Activated T-helper 17 cell treated with anti-CD3 and anti-CD28 coated beads, Interleukin-2, amount 50 U/mL, for 72 hours (primary cell): ENCODE measurements at regions not wholly inside any gene's neighbourhood (a gene's known extent, or its start where the extent isn't known, plus 50 kb on each side); places are given as distances from the start of the nearest gene placed in this dataset.

Experiments
- ATAC-seq: fragments of 150-1000 bp; cut with Tn5 transposase; replicated peaks from 2 replicates; pipeline ENCODE4 v1.10.0; 2021; ENCODE audit warnings: mild to moderate bottlenecking, moderate library complexity
- H3K27ac Mint-ChIP-seq: one replicate; pipeline ENCODE4 v1.8.0; 2022; ENCODE audit warnings: mixed read lengths
- H3K27me3 Mint-ChIP-seq: one replicate; pipeline ENCODE4 v1.8.0; 2022; ENCODE audit warnings: mixed read lengths
- H3K36me3 Mint-ChIP-seq: one replicate; pipeline ENCODE4 v1.8.0; 2022; ENCODE audit warnings: low read depth, mild to moderate bottlenecking, mixed read lengths
- H3K4me1 Mint-ChIP-seq: one replicate; pipeline ENCODE4 v1.8.0; 2022; ENCODE audit warnings: mixed read lengths
- H3K4me3 Mint-ChIP-seq: one replicate; pipeline ENCODE4 v1.8.0; 2022; ENCODE audit warnings: mild to moderate bottlenecking, mixed read lengths
- H3K9me3 Mint-ChIP-seq: one replicate; pipeline ENCODE4 v1.8.0; 2022; ENCODE audit warnings: mixed read lengths

- Mint-ChIP-seq H3K36me3 (no peaks in the 10 kb centered on the region), H3K27ac (no peak overlapping the region), H3K4me1 (no peaks in the 10 kb centered on the region), H3K27me3 (peaks cover 5% of the 10 kb centered on the region), H3K4me3 (no peak overlapping the region), H3K9me3 (no peaks in the 10 kb centered on the region)
- ATAC-seq = no peak
Observed at GRCh38 chr3:88209356-88209755, 59.6 kb downstream of the C3orf38 start.

- H3K9me3 Mint-ChIP-seq = no peaks in the 10 kb centered on the region
- ATAC-seq = no peak
- no peaks in the 10 kb centered on the region for H3K36me3 Mint-ChIP-seq
- H3K27ac Mint-ChIP-seq = no peak overlapping the region
- no peaks in the 10 kb centered on the region for H3K4me1 Mint-ChIP-seq
- H3K27me3 Mint-ChIP-seq = peaks cover 9% of the 10 kb centered on the region
- no peak overlapping the region for H3K4me3 Mint-ChIP-seq
Observed at GRCh38 chr3:88211096-88211890, 61.5 kb downstream of the C3orf38 start.

- peaks cover 4% of the 10 kb centered on the region for H3K27me3 Mint-ChIP-seq
- no peaks in the 10 kb centered on the region for H3K36me3 Mint-ChIP-seq
- no peaks in the 10 kb centered on the region for H3K9me3 Mint-ChIP-seq
- ATAC-seq = peak; percentile 48
- peak overlapping the region; percentile 26 for H3K27ac Mint-ChIP-seq
- no peak overlapping the region for H3K4me3 Mint-ChIP-seq
- peaks cover 4% of the 10 kb centered on the region for H3K4me1 Mint-ChIP-seq
Observed at GRCh38 chr3:88219138-88219792, 69.5 kb downstream of the C3orf38 start.

GRCh38 chr3:88220126-88220525 lies 70.4 kb downstream of the C3orf38 start:
- Mint-ChIP-seq H3K36me3 (no peaks in the 10 kb centered on the region), H3K4me3 (no peak overlapping the region), H3K4me1 (peaks cover 4% of the 10 kb centered on the region), H3K9me3 (no peaks in the 10 kb centered on the region), H3K27me3 (peaks cover 2% of the 10 kb centered on the region), H3K27ac (no peak overlapping the region)
- ATAC-seq = no peak

- no peaks in the 10 kb centered on the region for H3K27me3 Mint-ChIP-seq
- H3K36me3 Mint-ChIP-seq = no peaks in the 10 kb centered on the region
- no peak for ATAC-seq
- H3K4me3 Mint-ChIP-seq = no peak overlapping the region
- no peak overlapping the region for H3K27ac Mint-ChIP-seq
- H3K4me1 Mint-ChIP-seq = peaks cover 4% of the 10 kb centered on the region
- H3K9me3 Mint-ChIP-seq = no peaks in the 10 kb centered on the region
Observed at GRCh38 chr3:88221726-88222125, 72.0 kb downstream of the C3orf38 start.

- no peak overlapping the region for H3K4me3 Mint-ChIP-seq
- no peak for ATAC-seq
- H3K9me3 Mint-ChIP-seq = no peaks in the 10 kb centered on the region
- H3K4me1 Mint-ChIP-seq = peaks cover 4% of the 10 kb centered on the region
- H3K27me3 Mint-ChIP-seq = no peaks in the 10 kb centered on the region
- H3K27ac Mint-ChIP-seq = no peak overlapping the region
- no peaks in the 10 kb centered on the region for H3K36me3 Mint-ChIP-seq
Observed at GRCh38 chr3:88222343-88222742, 72.6 kb downstream of the C3orf38 start.

GRCh38 chr3:88225326-88226008 lies 75.7 kb downstream of the C3orf38 start:
- H3K9me3 Mint-ChIP-seq = no peaks in the 10 kb centered on the region
- H3K36me3 Mint-ChIP-seq = no peaks in the 10 kb centered on the region
- H3K4me3 Mint-ChIP-seq = no peak overlapping the region
- peaks cover 6% of the 10 kb centered on the region for H3K27me3 Mint-ChIP-seq
- ATAC-seq = no peak
- H3K4me1 Mint-ChIP-seq = no peaks in the 10 kb centered on the region
- H3K27ac Mint-ChIP-seq = no peak overlapping the region

- no peak for ATAC-seq
- H3K27me3 Mint-ChIP-seq = peaks cover 11% of the 10 kb centered on the region
- no peaks in the 10 kb centered on the region for H3K36me3 Mint-ChIP-seq
- no peaks in the 10 kb centered on the region for H3K4me1 Mint-ChIP-seq
- no peak overlapping the region for H3K27ac Mint-ChIP-seq
- H3K4me3 Mint-ChIP-seq = no peak overlapping the region
- H3K9me3 Mint-ChIP-seq = no peaks in the 10 kb centered on the region
Observed at GRCh38 chr3:88226910-88227309, 77.2 kb downstream of the C3orf38 start.

- ATAC-seq = no peak
- no peaks in the 10 kb centered on the region for H3K4me1 Mint-ChIP-seq
- H3K27ac Mint-ChIP-seq = no peak overlapping the region
- H3K9me3 Mint-ChIP-seq = no peaks in the 10 kb centered on the region
- peaks cover 11% of the 10 kb centered on the region for H3K27me3 Mint-ChIP-seq
- H3K36me3 Mint-ChIP-seq = no peaks in the 10 kb centered on the region
- H3K4me3 Mint-ChIP-seq = no peak overlapping the region
Observed at GRCh38 chr3:88230638-88231037, 80.9 kb downstream of the C3orf38 start.

- Mint-ChIP-seq H3K9me3 (no peaks in the 10 kb centered on the region), H3K36me3 (no peaks in the 10 kb centered on the region), H3K4me3 (no peak overlapping the region), H3K4me1 (no peaks in the 10 kb centered on the region), H3K27me3 (peaks cover 11% of the 10 kb centered on the region), H3K27ac (no peak overlapping the region)
- no peak for ATAC-seq
Observed at GRCh38 chr3:88231207-88231606, 81.4 kb downstream of the C3orf38 start.

GRCh38 chr3:88231632-88232031 lies 81.9 kb downstream of the C3orf38 start:
- Mint-ChIP-seq H3K27ac (no peak overlapping the region), H3K4me3 (no peak overlapping the region)
- no peak for ATAC-seq

GRCh38 chr3:88235102-88235501 lies 85.3 kb downstream of the C3orf38 start:
- peaks cover 6% of the 10 kb centered on the region for H3K27me3 Mint-ChIP-seq
- no peaks in the 10 kb centered on the region for H3K36me3 Mint-ChIP-seq
- H3K4me3 Mint-ChIP-seq = no peak overlapping the region
- H3K4me1 Mint-ChIP-seq = no peaks in the 10 kb centered on the region
- no peak overlapping the region for H3K27ac Mint-ChIP-seq
- H3K9me3 Mint-ChIP-seq = no peaks in the 10 kb centered on the region
- no peak for ATAC-seq

More at GRCh38 chr3:88231632-88232031, 81.9 kb downstream of the C3orf38 start:
- Mint-ChIP-seq H3K36me3 (no peaks in the 10 kb centered on the region), H3K9me3 (no peaks in the 10 kb centered on the region), H3K4me1 (no peaks in the 10 kb centered on the region), H3K27me3 (peaks cover 11% of the 10 kb centered on the region)

GRCh38 chr3:88239870-88240269 lies 90.1 kb downstream of the C3orf38 start:
- Mint-ChIP-seq H3K27ac (no peak overlapping the region), H3K4me1 (no peaks in the 10 kb centered on the region), H3K9me3 (no peaks in the 10 kb centered on the region), H3K27me3 (no peaks in the 10 kb centered on the region), H3K36me3 (no peaks in the 10 kb centered on the region), H3K4me3 (no peak overlapping the region)
- ATAC-seq = no peak

- Mint-ChIP-seq H3K27me3 (no peaks in the 10 kb centered on the region), H3K4me1 (no peaks in the 10 kb centered on the region), H3K9me3 (no peaks in the 10 kb centered on the region), H3K4me3 (no peak overlapping the region), H3K36me3 (no peaks in the 10 kb centered on the region), H3K27ac (no peak overlapping the region)
- ATAC-seq = no peak
Observed at GRCh38 chr3:88248658-88249057, 98.9 kb downstream of the C3orf38 start.

GRCh38 chr3:88259045-88259444 lies 109.3 kb downstream of the C3orf38 start:
- H3K36me3 Mint-ChIP-seq = no peaks in the 10 kb centered on the region
- no peaks in the 10 kb centered on the region for H3K4me1 Mint-ChIP-seq

More at GRCh38 chr3:88259045-88259444, 109.3 kb downstream of the C3orf38 start:
- no peak for ATAC-seq
- no peaks in the 10 kb centered on the region for H3K27me3 Mint-ChIP-seq
- no peak overlapping the region for H3K4me3 Mint-ChIP-seq
- H3K9me3 Mint-ChIP-seq = no peaks in the 10 kb centered on the region
- no peak overlapping the region for H3K27ac Mint-ChIP-seq
